ENCODE measurements at regions not wholly inside any gene's neighbourhood (a gene's known extent, or its start where the extent isn't known, plus 50 kb on each side); places are given as distances from the start of the nearest gene placed in this dataset.

DNA sequence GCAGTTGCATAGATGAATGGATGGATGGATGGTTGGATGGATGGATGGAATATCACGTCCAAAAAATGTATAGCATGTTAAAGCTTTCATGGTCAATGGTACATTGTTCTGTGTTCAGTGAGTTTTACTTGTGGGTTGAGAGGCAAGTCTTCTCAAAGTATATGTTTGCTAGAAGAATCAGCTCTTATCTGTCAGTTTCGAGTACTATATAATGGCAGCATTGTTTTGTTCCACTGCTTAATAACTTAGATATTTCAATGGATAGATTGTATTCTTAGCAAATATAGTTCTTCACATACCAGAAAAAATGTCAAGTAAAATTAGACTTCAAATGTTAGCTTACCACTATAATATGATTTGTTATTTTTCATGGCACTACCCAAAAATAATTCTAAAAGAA is 100.9 kb upstream of the CDIN1 start:
- POLR2A ChIA-PET: no interaction called here
- Histone ChIP-seq H3K27ac (ENCODE audit: low read length) (no peak overlapping the region), H3K27me3 (ENCODE audit: control insufficient read depth, insufficient read depth, low read length) (no peaks in the 10 kb centered on the region), H3K9me3 (ENCODE audit: control insufficient read depth, insufficient read depth, low read depth, low read length) (no peaks in the 10 kb centered on the region), H3K36me3 (ENCODE audit: control insufficient read depth, insufficient read depth, low read length) (no peaks in the 10 kb centered on the region), H3K4me3 (ENCODE audit: low read depth in 2 of 2, low read length in 2 of 2) (no peak overlapping the region), H3K4me1 (ENCODE audit: control insufficient read depth, insufficient read depth, low read length) (no peaks in the 10 kb centered on the region)
- in situ Hi-C loops (cut with HindIII; ENCODE audit: low pct_unique_long_range_greater_than_20kb, low sequenced_read_pairs): no loop called here
- no peak for TF ChIP-seq TCF7L2 (IDR thresholded peaks at IDR 0.05; ENCODE audit: low read depth, low read length)
- TF ChIP-seq, protein P1, sequence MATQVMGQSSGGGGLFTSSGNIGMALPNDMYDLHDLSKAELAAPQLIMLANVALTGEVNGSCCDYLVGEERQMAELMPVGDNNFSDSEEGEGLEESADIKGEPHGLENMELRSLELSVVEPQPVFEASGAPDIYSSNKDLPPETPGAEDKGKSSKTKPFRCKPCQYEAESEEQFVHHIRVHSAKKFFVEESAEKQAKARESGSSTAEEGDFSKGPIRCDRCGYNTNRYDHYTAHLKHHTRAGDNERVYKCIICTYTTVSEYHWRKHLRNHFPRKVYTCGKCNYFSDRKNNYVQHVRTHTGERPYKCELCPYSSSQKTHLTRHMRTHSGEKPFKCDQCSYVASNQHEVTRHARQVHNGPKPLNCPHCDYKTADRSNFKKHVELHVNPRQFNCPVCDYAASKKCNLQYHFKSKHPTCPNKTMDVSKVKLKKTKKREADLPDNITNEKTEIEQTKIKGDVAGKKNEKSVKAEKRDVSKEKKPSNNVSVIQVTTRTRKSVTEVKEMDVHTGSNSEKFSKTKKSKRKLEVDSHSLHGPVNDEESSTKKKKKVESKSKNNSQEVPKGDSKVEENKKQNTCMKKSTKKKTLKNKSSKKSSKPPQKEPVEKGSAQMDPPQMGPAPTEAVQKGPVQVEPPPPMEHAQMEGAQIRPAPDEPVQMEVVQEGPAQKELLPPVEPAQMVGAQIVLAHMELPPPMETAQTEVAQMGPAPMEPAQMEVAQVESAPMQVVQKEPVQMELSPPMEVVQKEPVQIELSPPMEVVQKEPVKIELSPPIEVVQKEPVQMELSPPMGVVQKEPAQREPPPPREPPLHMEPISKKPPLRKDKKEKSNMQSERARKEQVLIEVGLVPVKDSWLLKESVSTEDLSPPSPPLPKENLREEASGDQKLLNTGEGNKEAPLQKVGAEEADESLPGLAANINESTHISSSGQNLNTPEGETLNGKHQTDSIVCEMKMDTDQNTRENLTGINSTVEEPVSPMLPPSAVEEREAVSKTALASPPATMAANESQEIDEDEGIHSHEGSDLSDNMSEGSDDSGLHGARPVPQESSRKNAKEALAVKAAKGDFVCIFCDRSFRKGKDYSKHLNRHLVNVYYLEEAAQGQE (IDR thresholded peaks at IDR 0.05; ENCODE audit: insufficient read depth in 1 of 2, low read depth in 2 of 2, low read length in 1 of 2): no peak
- no peak for TF ChIP-seq POLR2AphosphoS5 (IDR thresholded peaks at IDR 0.05; ENCODE audit: low read depth, low read length)
- no peak for TF ChIP-seq SIN3A (IDR thresholded peaks at IDR 0.05; ENCODE audit: borderline replicate concordance, insufficient read depth, low read depth, low read length)
- no peak for TF ChIP-seq CTCF (IDR thresholded peaks at IDR 0.05)
- intact Hi-C loops (cut with micrococcal nuclease; ENCODE audit: unreplicated experiment): no loop called here
- DNase-seq (ENCODE audit: low read depth, low spot score) (no peak), ATAC-seq (no peak)
- CTCF ChIA-PET: no interaction called here
- no TSS peak for BruUV-seq (replicated peaks)

DNA sequence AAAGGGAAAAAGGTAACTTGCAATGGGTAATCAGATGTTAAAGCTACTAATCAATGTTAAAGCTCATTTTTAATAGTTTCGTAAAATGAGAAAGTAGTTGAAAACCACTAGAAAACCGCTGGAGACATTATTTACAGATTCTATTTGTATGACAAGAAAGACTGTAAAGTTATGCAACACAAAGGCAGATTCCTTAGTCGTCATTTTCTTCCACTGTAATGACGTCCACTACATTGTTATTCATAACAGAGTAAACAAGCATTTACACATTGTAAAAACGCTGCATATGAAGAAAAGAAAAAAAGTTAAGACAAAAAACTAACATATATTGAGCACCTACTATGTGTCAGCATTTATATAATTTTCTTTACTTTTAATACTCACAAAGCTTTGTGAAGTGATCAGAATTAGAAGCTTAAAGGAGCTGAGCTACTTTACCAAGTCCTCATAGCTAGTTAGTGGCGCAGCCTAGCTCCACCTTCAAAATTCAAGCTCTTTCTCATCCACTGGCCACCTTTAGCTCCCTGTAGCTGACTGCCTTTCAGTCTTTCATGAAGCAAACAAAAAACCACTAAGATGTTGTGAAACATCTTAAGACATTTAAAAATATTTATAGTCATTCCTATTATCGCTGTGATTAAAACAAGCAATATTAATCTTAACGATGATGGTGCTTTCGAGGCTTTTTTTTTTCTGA is 100.1 kb upstream of the CDIN1 start:
- no peaks in the 10 kb centered on the region for H3K36me3 ChIP-seq (ENCODE audit: control insufficient read depth, insufficient read depth, low read length)
- H3K4me1 ChIP-seq (ENCODE audit: control insufficient read depth, insufficient read depth, low read length): no peaks in the 10 kb centered on the region
- in situ Hi-C loops (cut with HindIII; ENCODE audit: low pct_unique_long_range_greater_than_20kb, low sequenced_read_pairs) (no loop called here), intact Hi-C loops (cut with micrococcal nuclease; ENCODE audit: unreplicated experiment) (no loop called here)
- H3K27me3 ChIP-seq (ENCODE audit: control insufficient read depth, insufficient read depth, low read length): no peaks in the 10 kb centered on the region
- BruUV-seq (replicated peaks): no TSS peak
- ChIA-PET CTCF (no interaction called here), POLR2A (interaction anchor here (0.6 kb wide), 1 partner anchor 1569 kb away, joined by 5 read pairs; no protein-coding TSS in a partner anchor)
- H3K9me3 ChIP-seq (ENCODE audit: control insufficient read depth, insufficient read depth, low read depth, low read length): no peaks in the 10 kb centered on the region
- ATAC-seq: no peak
- DNase-seq (ENCODE audit: low read depth, low spot score): no peak
- H3K27ac ChIP-seq (ENCODE audit: low read length): no peak overlapping the region
- TF ChIP-seq SIN3A (IDR thresholded peaks at IDR 0.05; ENCODE audit: borderline replicate concordance, insufficient read depth, low read depth, low read length) (no peak), TCF7L2 (IDR thresholded peaks at IDR 0.05; ENCODE audit: low read depth, low read length) (no peak), CTCF (IDR thresholded peaks at IDR 0.05) (no peak), POLR2AphosphoS5 (IDR thresholded peaks at IDR 0.05; ENCODE audit: low read depth, low read length) (no peak)
- TF ChIP-seq, protein P1 (IDR thresholded peaks at IDR 0.05; ENCODE audit: insufficient read depth in 1 of 2, low read depth in 2 of 2, low read length in 1 of 2): no peak
- no peak overlapping the region for H3K4me3 ChIP-seq (ENCODE audit: low read depth in 2 of 2, low read length in 2 of 2)

Data from Panc1 (cell line).